HEK293 (cell line): ENCODE measurements at regions not wholly inside any gene's neighbourhood (a gene's known extent, or its start where the extent isn't known, plus 50 kb on each side); places are given as distances from the start of the nearest gene placed in this dataset.

Experiments
- ZBTB1 ChIP-seq: fragments of 450-650 bp; formaldehyde crosslinking; IDR thresholded peaks from 2 replicates; pipeline ENCODE4 v1.5.1; 2016; ENCODE audit warnings: missing biosample characterization, missing genetic modification characterization
- ZBTB20 ChIP-seq: fragments of 450-650 bp; formaldehyde crosslinking; IDR thresholded peaks from 2 replicates; pipeline ENCODE4 v1.5.1; 2016; ENCODE audit warnings: missing biosample characterization, missing genetic modification characterization
- ZBTB7A ChIP-seq: fragments of 450-650 bp; formaldehyde crosslinking; IDR thresholded peaks from 2 replicates; pipeline ENCODE4 v1.5.1; 2016; ENCODE audit warnings: low read depth, missing biosample characterization, missing genetic modification characterization
- ZNF274 ChIP-seq, 2 experiments: fragments of 200-500 bp in 1 of 2; fragments of 450-650 bp in 1 of 2; sonication (Bioruptor generic) in 1 of 2; formaldehyde crosslinking in 1 of 2; IDR thresholded peaks; 2 replicates each; pipeline versions ENCODE4 v1.5.1 to v1.6.1; 2014 to 2016; ENCODE audit warnings: borderline replicate concordance in 1 of 2, inconsistent platforms in 1 of 2, low read length in 1 of 2, missing biosample characterization in 1 of 2, missing genetic modification characterization in 1 of 2
- ZNF292 ChIP-seq: fragments of 450-650 bp; formaldehyde crosslinking; IDR thresholded peaks from 2 replicates; pipeline ENCODE4 v1.5.1; 2016; ENCODE audit warnings: low read depth, missing biosample characterization, missing genetic modification characterization, borderline replicate concordance
- TF ChIP-seq, protein P1 (sequence below): fragments of 450-650 bp; formaldehyde crosslinking; IDR thresholded peaks from 2 replicates; pipeline ENCODE4 v1.5.1; 2016; ENCODE audit warnings: missing biosample characterization, missing genetic modification characterization
- TF ChIP-seq, protein P2 (sequence below): sonication (generic); formaldehyde crosslinking; IDR thresholded peaks from 2 replicates; pipeline ENCODE4 v1.8.1; 2022; ENCODE audit warnings: mild to moderate bottlenecking, moderate library complexity, missing genetic modification reagents

DNA sequence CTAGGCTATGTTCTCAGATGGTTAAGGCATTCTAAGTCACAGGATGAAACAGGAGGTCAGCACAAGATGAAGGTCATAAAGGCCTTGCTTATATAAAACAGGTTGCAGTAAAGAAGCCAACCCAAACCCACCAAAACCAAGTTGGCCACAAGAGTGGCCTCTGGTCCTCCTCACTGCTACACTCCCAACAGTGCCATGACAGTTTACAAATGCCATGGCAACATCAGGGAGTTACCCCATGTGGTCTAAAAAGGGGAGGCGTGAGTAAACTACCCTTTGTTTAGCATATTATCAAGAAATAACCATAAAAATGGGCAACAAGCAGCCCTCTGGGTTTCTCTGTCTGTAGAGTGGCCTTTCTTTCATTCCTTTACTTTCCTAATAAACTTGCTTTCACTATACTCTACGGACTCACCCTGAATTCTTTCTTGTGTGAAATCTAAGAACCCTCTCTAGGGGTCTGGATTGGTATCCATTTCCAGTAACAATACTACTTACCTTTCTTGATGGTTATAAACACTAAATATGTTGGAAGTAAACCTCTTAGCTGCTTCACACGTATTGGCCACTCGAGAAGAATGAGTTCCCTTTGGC is 1237.9 kb downstream of the FAM181B start:
- TF ChIP-seq, protein P1, sequence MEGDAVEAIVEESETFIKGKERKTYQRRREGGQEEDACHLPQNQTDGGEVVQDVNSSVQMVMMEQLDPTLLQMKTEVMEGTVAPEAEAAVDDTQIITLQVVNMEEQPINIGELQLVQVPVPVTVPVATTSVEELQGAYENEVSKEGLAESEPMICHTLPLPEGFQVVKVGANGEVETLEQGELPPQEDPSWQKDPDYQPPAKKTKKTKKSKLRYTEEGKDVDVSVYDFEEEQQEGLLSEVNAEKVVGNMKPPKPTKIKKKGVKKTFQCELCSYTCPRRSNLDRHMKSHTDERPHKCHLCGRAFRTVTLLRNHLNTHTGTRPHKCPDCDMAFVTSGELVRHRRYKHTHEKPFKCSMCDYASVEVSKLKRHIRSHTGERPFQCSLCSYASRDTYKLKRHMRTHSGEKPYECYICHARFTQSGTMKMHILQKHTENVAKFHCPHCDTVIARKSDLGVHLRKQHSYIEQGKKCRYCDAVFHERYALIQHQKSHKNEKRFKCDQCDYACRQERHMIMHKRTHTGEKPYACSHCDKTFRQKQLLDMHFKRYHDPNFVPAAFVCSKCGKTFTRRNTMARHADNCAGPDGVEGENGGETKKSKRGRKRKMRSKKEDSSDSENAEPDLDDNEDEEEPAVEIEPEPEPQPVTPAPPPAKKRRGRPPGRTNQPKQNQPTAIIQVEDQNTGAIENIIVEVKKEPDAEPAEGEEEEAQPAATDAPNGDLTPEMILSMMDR (tag by site-specific recombination), result no peak
- TF ChIP-seq, protein P2, sequence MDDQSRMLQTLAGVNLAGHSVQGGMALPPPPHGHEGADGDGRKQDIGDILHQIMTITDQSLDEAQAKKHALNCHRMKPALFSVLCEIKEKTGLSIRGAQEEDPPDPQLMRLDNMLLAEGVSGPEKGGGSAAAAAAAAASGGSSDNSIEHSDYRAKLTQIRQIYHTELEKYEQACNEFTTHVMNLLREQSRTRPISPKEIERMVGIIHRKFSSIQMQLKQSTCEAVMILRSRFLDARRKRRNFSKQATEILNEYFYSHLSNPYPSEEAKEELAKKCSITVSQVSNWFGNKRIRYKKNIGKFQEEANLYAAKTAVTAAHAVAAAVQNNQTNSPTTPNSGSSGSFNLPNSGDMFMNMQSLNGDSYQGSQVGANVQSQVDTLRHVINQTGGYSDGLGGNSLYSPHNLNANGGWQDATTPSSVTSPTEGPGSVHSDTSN (CRISPR knock-in tag), result no peak
- TF ChIP-seq ZBTB20 (tag by site-specific recombination) (no peak), ZNF274 (IDR thresholded peaks at IDR 0.05; ENCODE audit: low read length) (no peak), ZNF274 (tag by site-specific recombination; IDR thresholded peaks at IDR 0.05; ENCODE audit: borderline replicate concordance) (no peak), ZBTB1 (tag by site-specific recombination) (no peak), ZBTB7A (no peak), ZNF292 (tag by site-specific recombination) (no peak)
